ENCODE measurements at regions not wholly inside any gene's neighbourhood (a gene's known extent, or its start where the extent isn't known, plus 50 kb on each side); places are given as distances from the start of the nearest gene placed in this dataset.
"Not testable (repeated sequence)": the region's sequence is repeated elsewhere in the genome, so short reads cannot be mapped to it uniquely, and the experiment has no call there.

DNA sequence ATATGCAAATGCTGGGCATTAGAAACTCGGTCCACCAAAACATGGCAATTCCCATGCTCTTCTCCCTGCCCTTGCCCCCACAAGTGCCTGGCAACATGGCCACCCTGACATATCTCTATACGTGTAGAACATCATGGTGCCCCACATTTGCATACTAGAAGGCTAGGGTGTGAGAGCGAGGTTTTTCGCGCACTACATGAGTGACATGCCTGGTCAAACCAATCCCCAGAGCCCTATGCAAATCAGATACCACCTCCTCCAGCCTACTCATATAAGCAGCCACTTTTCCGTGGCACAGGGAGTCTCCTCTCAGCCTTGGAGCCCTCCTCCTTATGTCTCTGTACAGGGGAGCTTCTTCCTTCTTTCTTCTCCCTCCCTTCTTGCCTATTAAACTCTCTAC is 296.1 kb upstream of the GULP1 start:
- DNase-seq (no peak), ATAC-seq (ENCODE audit: poor library complexity) (no peak)
- intact Hi-C loops (cut with DNase I): no loop called here

DNA sequence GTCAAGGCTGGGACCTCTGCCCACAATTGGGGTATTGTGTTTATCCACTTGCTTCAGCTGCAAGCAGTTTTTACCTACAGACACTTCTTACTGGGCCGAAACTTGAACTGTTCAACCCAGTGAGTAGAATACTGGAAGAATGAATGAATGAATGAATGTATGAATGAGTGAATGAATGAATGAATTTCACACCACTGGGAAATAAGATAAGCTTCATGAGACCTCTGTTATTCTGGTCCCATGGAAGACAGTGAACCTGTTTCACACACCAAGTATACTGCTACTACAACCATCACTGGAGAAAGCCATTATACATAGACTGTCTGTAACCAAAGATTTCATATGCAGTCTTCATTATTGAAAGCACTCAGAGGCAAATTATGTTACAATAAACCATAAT is 295.0 kb upstream of the GULP1 start:
- ATAC-seq (ENCODE audit: poor library complexity) (no peak), DNase-seq (no peak)
- intact Hi-C loops (cut with DNase I): no loop called here

DNA sequence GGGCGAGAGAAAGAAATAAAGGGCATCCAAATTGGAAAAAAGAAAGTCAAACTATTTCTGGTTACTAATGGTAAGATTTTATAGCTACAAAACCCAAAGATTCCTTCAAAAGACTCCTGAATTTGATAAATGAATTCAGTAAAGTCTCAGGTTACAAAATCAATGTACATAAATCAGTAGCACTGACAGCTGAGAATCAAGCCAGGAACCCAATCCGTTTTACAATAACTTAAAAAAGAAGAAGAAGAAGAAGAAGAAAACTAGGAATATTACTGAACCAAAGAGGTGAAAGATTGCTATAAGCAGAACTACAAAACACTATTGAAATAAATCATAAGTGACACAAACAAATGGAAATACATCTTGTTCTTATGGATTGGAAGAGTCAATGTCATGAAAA is 291.5 kb upstream of the GULP1 start:
- ATAC-seq (ENCODE audit: poor library complexity): no peak
- DNase-seq: no peak
- intact Hi-C loops (cut with DNase I): no loop called here

DNA sequence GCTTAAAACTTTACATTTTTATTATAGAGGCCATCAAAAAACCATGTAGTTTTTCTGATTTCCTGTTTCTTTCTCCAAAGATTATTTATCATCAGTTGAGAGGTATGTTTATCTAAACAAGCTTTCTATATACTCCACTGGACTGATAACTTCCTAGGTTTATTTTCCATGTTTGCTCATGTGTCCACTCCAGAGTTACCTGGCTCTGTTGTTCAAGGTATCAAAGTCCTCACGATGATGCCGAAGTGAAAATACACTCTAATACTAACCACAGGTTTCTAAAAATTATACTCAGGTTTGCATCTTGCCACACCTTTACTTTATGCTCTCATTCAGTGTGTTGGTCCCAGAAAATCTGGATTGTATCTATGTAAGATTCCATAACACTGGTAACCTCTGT is 287.9 kb upstream of the GULP1 start:
- no peak for ATAC-seq (ENCODE audit: poor library complexity)
- no peak for DNase-seq
- intact Hi-C loops (cut with DNase I): no loop called here

DNA sequence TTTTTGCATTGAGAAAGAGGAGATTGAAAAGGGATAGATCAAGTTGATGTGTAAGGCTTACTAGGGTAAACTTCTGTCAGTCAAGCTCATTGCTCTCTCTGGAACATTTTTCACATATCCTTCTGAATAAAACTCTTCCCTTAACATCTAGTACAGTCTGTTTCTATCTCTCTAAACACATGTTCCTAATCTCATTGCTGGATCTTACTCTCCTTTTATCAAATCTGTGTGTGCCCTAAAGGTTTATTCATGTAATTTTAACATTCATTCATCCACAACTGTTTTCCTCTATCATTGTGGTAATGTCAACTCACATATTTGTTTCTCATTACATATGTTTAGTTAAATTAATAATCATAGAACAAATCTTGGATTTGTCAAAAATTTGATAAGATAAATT is 277.9 kb upstream of the GULP1 start:
- intact Hi-C loops (cut with DNase I): no loop called here
- DNase-seq (no peak), ATAC-seq (ENCODE audit: poor library complexity) (no peak)

DNA sequence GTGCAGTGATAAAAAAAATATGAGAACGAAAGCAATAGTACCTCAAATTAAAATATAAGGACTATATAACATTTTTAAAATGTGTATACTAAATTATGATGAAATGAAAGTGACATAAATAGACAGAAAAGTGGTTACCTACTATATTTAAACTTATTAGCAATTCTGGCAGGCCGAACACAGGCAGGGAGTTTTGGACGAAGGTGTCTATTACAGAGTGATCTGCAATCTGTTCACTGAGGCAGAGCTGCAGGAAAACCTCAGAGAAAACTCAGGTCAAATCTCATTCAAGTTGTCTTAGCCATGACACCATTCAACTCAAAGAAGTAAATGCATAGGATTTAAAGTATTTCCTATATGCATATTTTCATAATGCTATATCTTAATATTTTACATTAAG is 274.8 kb upstream of the GULP1 start:
- no peak for DNase-seq
- no peak for ATAC-seq (ENCODE audit: poor library complexity)
- intact Hi-C loops (cut with DNase I): no loop called here

DNA sequence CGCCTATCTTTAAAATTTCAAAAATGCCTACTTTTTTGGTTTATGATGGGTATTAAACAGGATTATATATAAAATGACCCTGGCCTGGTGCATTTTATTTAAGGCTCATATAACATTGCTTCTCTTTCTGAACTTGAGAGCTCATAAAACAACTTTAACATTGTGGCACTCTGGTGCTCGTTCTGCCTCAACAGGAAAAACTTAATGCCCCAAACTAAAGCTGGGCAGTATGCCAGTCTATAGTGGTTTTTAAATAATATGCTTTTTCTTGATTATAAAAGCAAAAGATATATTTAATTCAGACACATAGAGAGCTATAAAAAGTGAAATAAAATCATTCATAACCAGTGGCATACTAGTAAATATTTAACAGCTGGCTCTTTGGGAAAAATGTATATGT is 269.3 kb upstream of the GULP1 start:
- intact Hi-C loops (cut with DNase I): no loop called here
- DNase-seq (no peak), ATAC-seq (ENCODE audit: poor library complexity) (no peak)

DNA sequence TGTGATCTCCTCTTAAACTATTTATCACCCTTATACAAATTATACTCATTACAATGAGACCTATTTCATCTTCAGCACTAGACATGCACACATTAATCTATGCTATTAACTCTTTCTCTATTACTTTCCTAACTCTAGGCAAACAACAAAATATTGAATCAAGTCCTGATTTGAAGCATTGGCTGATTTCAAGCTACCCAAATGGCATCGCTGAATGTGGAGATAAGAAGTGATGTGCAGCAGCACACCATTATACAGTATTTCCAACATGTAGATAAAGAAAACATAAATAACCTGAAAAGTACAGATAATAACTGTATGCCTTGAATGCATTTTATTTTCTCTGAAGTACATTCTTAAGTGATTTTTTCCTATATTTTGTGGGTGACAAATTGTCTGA is 268.6 kb upstream of the GULP1 start:
- no peak for ATAC-seq (ENCODE audit: poor library complexity)
- no peak for DNase-seq
- intact Hi-C loops (cut with DNase I): no loop called here

DNA sequence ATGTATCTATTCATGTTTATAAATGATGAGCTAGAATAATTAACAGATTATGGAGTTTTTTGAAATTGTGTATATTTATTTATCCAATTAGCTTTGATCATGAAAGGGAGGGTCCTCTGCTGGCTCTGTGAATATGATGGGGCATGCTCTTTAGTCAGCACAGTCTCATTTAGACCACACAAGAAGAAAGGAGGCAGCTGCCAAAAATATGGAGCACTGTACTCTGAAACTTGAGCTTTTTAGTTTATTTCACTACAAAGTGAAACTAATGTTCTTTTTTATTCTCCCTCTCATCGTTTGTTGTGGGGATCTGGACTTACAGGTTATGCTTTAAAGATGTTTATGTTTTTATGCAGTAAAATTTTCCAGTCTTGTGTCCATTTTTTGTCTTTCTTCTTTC is 266.9 kb upstream of the GULP1 start:
- ATAC-seq (ENCODE audit: poor library complexity): no peak
- intact Hi-C loops (cut with DNase I): no loop called here

DNA sequence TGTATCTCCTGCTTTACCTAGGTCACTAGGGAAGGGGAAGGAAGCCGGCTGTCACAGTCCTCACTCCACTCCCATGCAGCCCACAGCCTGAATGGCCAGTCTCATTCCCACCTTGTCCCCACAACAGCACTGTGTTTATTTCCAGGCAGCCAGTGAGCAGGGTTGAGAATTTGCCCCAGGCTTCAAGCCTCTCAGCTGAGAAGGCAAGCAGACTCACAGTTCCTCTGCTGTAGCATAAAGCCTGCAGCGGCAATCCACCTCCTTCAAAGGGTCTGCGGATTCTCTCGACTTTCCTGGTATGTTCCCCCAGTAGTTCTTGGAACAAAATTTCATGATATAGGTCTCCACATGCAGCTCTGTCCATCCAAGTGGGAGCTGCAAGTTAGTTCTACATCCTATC is 262.9 kb upstream of the GULP1 start:
- DNase-seq (no peak), ATAC-seq (ENCODE audit: poor library complexity) (no peak)
- intact Hi-C loops (cut with DNase I): no loop called here

More for the DNA sequence above, 266.9 kb upstream of the GULP1 start:
- DNase-seq: no peak

DNA sequence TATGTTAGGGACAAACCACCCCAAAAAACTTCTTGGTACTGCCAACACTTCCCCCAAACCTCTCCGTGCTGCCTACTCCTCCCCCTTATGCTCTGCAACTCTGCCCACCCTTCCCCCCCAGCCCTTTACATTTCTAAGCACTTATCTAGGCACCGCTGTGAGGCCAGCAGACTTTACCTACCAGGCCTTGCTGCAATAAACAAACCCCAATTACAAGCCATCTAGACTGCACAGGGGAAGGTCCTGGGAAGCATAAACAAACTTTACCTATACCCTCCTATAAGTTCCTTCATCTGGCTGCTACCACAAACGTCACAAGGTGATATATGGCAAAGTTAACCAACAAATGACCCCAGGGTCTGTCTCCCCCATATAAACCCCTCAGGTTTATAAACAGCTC is 259.4 kb upstream of the GULP1 start:
- intact Hi-C loops (cut with DNase I): no loop called here
- no peak for ATAC-seq (ENCODE audit: poor library complexity)
- no peak for DNase-seq

DNA sequence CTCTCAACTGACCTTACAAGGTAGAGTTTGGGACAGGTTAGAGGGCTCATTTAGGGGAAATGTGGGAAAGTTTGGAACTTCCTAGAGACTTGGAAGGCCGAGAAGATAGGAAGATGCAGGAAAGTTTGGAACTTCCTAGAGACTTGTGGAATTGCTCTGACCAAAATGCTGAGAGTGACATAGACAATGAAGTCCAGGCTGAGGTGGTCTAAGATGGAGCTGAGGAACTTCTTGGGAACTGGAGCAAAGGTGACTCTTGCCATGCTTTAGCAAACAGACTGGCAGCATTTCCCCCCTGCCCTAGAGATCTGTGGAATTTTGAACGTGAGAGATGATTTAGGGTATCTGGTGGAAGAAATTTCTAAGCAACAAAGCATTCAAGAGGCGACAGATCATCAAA is 258.9 kb upstream of the GULP1 start:
- DNase-seq (no peak), ATAC-seq (ENCODE audit: poor library complexity) (no peak)
- intact Hi-C loops (cut with DNase I): no loop called here

DNA sequence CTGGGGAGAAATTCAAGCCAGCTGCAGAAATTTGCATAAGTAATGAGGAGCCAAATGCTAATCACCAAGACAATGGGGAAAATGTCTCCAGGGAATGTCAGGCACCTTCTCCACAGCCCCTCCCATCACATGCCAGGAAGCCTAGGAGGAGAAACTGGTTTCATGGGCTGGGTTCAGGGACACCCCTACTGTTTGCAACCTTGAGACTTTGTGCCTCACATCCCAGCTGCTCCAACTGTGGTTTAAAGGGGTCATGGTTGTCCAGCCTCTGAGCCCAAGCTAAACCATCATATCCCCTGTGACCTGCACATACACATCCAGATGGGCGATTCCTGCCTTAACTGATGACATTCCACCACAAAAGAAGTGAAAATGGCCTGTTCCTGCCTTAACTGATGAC is 258.4 kb upstream of the GULP1 start:
- DNase-seq; ATAC-seq (ENCODE audit: poor library complexity); intact Hi-C loops (cut with DNase I): not testable (repeated sequence)

DNA sequence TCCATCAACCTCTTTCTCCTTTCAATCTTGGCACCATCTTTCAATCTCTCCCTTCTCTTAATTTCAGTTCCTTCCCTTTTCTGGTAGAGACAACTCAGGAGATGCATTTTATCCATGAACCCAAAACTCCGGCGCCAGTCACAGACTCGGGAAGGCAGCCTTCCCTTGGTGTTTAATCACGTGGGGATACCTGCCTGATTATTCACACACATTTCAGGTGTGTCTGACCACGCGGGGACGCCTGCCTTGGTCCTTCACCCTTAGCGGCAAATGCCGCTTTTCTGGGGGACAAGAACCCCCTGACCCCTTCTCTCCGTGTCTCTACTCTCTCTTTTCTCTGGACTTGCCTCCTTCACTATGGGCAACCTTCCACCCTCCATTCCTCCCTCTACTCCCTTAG is 257.6 kb upstream of the GULP1 start:
- ATAC-seq (ENCODE audit: poor library complexity): not testable (repeated sequence)

DNA sequence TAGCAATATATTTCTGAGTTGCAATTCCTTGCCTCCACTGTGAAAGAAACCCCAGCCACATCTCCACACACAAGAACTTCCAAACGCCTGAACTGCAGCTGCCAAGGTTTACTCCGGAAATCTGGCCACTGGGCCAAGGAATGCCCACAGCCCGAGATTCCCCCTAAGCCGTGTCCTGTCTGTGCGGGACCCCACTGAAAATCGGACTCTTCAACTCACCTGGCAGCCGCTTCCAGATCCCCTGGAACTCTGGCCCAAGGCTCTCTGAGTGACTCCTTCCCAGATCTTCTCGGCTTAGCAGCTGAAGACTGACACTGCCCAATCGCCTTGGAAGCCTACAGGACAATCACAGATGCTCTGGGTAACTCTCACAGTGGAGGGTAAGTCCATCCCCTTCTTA is 256.3 kb upstream of the GULP1 start:
- DNase-seq; ATAC-seq (ENCODE audit: poor library complexity); intact Hi-C loops (cut with DNase I): not testable (repeated sequence)

More for the DNA sequence above, 257.6 kb upstream of the GULP1 start:
- DNase-seq; intact Hi-C loops (cut with DNase I): not testable (repeated sequence)

DNA sequence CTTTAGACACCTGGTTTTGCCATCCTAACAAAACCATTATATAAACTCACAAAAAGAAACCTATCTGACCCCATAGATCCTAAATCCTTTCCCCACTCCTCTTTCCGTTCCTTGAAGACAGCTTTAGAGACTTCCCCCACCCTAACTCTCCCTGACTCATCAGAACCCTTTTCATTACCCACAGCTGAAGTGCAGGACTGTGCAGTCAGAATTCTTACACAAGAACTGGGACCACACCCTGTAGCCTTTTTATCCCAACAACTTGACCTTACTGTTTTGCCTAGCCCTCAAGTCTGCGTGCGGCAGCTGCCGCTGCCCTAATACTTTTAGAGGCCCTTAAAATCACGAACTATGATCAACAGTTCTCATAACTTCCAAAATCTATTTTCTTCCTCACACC is 254.9 kb upstream of the GULP1 start:
- intact Hi-C loops (cut with DNase I); ATAC-seq (ENCODE audit: poor library complexity): not testable (repeated sequence)

DNA sequence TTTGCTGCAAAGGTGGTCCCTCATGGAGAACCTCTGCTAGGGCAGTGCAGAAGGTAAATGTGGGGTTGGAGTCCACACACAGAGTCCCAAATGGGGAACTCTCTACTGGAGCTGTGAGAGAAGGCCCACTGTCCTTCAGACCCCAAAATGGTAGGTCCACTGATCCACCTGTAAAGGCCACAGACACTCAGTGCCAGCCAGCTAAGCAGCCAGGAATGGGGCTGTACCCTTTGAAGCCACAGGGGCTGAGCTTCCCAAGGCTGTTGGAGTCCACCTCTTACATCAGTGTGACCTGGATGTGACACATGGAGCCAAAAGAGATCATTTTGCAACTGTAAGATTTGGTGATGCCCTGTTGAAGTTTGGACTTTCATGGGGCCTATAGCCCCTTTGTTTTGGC is 252.4 kb upstream of the GULP1 start:
- ATAC-seq (ENCODE audit: poor library complexity): no peak
- intact Hi-C loops (cut with DNase I): no loop called here
- DNase-seq: no peak

More for the DNA sequence above, 254.9 kb upstream of the GULP1 start:
- not testable (repeated sequence) for DNase-seq

DNA sequence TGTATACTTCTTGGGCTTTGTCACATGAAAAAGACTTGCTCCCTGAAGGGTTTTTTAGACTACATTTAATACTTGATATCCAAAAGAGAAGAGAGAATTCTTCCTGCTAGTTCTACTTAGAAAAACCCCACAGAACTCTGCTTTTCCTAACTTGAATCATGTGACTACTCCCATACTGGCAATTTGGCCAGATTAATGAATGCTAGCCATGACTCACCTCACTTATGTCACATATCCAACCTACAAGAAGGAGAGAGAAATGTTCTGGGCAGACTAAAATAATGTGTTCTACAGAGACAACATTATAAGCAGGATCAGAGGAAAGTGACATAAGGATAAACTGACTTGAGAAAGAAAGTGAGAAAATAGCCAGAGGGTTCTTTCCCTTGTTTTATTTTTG is 249.3 kb upstream of the GULP1 start:
- intact Hi-C loops (cut with DNase I): no loop called here
- no peak for ATAC-seq (ENCODE audit: poor library complexity)

DNA sequence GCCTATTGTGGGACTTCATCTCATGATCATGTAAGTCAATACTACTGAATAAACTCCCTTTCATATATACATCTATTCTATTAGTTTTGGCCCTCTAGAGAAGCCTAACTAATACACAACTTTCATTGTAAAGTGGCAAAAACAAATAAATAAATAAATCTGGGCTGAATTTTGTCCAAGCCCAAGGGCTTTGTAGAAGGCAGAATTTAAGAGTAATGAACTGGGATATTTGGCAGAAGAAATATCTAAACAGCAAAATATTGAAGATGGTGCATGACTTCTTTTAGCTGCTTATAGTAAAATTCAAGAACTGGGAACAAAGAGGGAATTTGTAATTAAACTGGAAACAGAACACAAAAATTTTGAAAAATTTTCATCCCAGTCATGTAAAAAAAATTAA is 246.7 kb upstream of the GULP1 start:
- intact Hi-C loops (cut with DNase I): no loop called here

More for the DNA sequence above, 249.3 kb upstream of the GULP1 start:
- no peak for DNase-seq

DNA sequence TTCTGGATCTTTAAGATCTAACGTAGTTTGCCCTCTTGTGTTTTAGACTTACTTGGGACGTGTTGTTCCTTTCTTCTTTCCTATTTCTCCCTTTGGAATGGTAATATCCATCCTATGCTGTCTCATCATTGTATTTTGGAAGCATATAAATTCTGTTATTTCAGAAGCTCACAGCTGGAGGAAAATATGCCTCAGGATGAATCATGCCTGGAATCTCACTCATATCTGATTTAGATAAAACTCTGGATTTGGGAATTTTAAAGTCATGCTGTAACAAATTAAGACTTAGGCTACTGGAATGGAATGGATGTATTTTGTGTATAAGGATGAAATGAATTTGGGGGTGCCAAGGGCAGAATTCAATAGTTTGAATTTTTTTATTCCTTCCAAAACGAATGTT is 245.2 kb upstream of the GULP1 start:
- intact Hi-C loops (cut with DNase I): no loop called here
- ATAC-seq (ENCODE audit: poor library complexity) (no peak), DNase-seq (no peak)

More for the DNA sequence above, 246.7 kb upstream of the GULP1 start:
- no peak for ATAC-seq (ENCODE audit: poor library complexity)
- no peak for DNase-seq

DNA sequence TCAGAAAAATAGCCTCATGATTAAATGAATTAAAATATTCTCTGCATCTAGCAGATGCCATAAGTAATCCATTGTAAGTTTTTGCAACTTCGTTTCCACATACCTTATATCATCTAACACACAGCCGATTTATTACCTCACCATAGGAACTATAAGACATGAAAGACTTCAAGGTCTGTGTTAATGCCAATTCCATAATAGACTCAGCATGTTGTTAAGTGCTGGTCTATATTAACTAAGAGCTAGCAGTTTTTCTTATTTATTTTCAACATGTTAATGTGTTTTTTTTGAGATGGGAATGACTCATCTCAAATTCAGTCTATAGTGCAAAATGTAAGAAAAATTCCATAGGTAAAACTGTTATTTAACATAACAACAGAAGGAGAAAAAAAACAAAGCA is 243.9 kb upstream of the GULP1 start:
- DNase-seq (no peak), ATAC-seq (ENCODE audit: poor library complexity) (no peak)
- intact Hi-C loops (cut with DNase I): no loop called here

DNA sequence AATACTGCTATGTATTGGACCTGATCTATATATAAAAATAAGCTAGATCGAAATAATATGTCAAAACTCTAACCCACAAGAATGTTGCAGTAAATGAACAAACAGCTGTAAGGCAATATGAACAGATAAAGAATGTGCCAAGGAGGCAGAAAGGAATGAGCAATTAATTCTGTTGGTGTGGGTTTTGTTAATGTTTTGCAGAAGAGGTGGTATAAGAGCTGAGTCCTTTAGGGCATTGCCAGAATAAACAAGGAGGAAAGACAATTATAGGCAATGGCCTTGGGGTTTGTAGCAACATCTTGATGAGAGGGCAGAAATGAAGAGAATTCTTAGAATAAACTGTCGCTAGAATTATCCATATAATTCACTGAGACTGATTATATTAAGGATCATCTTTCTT is 240.9 kb upstream of the GULP1 start:
- DNase-seq: no peak
- ATAC-seq (ENCODE audit: poor library complexity): no peak
- intact Hi-C loops (cut with DNase I): no loop called here
